Retinal pigment epithelial cell (primary cell): ENCODE measurements at regions not wholly inside any gene's neighbourhood (a gene's known extent, or its start where the extent isn't known, plus 50 kb on each side); places are given as distances from the start of the nearest gene placed in this dataset.

ENCODE experiments used
- DNase-seq: peaks from one replicate; pipeline ENCODE4 v3.0.0-alpha.2; 2010; ENCODE audit warnings: low read depth
- H3K4me3 ChIP-seq: 2 replicates; pipeline ENCODE4 v1.5.1; 2011; ENCODE audit warnings: mild to moderate bottlenecking, low read length, control low read depth, moderate library complexity
- TF ChIP-seq, protein P1 (sequence below): conservative IDR thresholded peaks from 2 replicates; pipeline ENCODE4 v1.5.1; 2011; ENCODE audit warnings: low read depth, low read length, control low read depth, inconsistent platforms

DNA sequence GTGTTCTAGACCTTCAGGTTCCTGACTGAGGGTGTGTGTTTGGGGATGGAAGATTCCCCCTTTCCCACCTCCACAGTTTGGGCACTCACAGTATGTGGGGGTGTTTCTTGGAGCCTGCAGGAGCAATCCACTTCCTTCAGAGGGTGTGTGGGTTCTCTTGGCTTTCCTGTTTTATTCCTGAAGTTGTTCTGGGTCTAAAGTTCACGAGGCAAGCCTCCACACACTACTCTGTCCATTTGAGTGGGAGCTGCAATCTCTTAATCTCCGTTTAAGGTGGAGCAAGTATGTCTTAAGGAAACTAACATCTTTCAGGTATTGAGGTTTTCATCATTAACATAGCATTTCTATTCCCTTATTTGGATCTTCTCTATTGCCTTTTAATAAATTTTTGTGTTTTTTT lies 141.8 kb downstream of the TENT5C start:
- H3K4me3 ChIP-seq: no peak overlapping the region
- no peak for DNase-seq
- TF ChIP-seq, protein P1, sequence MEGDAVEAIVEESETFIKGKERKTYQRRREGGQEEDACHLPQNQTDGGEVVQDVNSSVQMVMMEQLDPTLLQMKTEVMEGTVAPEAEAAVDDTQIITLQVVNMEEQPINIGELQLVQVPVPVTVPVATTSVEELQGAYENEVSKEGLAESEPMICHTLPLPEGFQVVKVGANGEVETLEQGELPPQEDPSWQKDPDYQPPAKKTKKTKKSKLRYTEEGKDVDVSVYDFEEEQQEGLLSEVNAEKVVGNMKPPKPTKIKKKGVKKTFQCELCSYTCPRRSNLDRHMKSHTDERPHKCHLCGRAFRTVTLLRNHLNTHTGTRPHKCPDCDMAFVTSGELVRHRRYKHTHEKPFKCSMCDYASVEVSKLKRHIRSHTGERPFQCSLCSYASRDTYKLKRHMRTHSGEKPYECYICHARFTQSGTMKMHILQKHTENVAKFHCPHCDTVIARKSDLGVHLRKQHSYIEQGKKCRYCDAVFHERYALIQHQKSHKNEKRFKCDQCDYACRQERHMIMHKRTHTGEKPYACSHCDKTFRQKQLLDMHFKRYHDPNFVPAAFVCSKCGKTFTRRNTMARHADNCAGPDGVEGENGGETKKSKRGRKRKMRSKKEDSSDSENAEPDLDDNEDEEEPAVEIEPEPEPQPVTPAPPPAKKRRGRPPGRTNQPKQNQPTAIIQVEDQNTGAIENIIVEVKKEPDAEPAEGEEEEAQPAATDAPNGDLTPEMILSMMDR: no peak

GRCh38 chr1:117751321-117751720 lies 145.5 kb downstream of the TENT5C start:
- H3K4me3 ChIP-seq: no peak overlapping the region

GRCh38 chr1:117752661-117753060 lies 146.8 kb downstream of the TENT5C start:
- TF ChIP-seq, protein P1: no peak
- H3K4me3 ChIP-seq: no peak overlapping the region

More at GRCh38 chr1:117751321-117751720, 145.5 kb downstream of the TENT5C start:
- no peak for DNase-seq
- TF ChIP-seq, protein P1: no peak

DNA sequence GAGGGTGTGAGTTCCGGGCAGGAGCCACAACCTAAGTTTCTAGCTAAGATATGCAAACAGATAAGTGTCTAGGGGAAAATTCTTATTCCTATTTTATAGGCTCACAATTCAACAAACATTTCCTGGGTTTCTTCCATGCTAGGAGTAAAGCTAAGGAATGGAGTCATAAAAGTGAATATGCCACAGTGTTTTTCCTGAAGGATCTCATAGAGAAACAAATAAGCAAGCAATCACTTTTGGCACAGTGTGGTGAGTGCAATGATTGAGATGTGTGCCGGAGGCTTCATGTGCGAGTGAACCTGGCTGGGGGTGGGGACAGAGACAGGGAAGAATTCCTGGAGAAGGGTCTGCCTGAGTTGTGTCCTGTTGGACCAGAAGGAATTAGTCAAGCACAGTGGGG lies 147.4 kb downstream of the TENT5C start:
- no peak overlapping the region for H3K4me3 ChIP-seq
- no peak for DNase-seq

More at GRCh38 chr1:117752661-117753060, 146.8 kb downstream of the TENT5C start:
- DNase-seq: no peak

DNA sequence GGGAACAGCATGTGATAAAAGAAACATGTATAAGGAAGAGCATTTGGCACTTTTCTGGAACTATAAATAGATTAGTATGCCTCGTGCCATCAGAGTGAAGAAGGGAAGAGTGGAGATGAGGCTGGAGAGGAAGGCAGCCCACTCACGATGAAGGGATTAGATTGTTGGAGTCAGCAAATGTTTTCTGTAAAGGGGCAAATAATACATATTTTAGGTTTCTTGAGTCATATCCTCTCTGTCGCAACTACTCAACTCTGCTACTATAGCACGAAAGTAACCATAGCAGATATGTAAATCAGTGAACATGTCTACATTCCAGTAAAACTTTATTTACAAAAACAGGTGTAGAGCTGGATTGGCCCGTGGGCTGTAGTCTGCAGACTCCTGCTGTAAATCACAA lies 147.8 kb downstream of the TENT5C start:
- no peak overlapping the region for H3K4me3 ChIP-seq
- TF ChIP-seq, protein P1: no peak
- no peak for DNase-seq

More for the DNA sequence above, 147.4 kb downstream of the TENT5C start:
- TF ChIP-seq, protein P1: no peak

DNA sequence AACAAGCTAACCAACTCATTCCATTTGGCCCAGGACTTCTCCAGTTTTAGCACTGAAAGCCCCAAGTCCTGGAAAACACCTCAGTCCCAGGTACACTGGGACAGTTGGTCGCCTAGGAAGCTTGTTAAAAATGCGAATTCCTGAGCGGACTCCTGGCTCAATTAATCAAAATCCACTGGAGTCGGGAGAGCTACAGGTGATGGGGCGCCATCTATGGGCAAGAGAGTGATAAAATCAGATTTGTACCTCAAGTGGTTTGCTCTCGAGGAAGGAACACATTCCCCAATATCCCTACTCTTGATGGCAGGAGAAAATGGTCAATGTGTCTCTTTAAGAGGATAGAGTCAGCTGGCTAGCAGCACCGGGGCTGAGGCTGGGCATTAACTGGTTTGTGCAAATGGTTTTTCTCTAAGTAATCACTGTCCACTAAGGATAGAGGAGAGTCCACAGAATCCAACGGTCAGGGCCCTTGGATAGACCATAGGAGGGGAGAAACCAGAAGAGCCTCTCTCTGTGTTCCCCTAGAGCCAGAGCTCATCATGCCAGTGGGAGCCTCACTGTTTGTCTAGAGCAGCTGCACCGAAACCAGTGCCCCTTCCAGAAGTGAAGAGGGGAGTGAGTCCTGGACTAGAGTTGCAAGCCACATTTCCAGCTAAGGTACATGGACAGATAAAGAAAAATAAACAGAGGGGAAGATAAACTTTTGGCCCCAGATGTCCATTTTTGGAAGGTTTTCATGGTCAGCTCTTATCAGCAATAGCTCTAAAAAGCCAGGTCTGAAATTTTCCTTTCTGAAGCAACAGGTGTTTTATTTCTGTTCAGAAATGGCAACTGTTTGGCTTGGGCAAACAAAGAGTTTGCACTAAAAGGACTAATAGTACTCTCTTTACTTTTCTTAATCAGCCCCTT lies 148.5 kb downstream of the TENT5C start:
- H3K4me3 ChIP-seq: no peak overlapping the region
- peak; percentile 18 for DNase-seq
- TF ChIP-seq, protein P1: peak; percentile 78

GRCh38 chr1:117757668-117758067 lies 151.8 kb downstream of the TENT5C start:
- TF ChIP-seq, protein P1: no peak
- no peak for DNase-seq
- H3K4me3 ChIP-seq: no peak overlapping the region
